ENCODE measurements at regions not wholly inside any gene's neighbourhood (a gene's known extent, or its start where the extent isn't known, plus 50 kb on each side); places are given as distances from the start of the nearest gene placed in this dataset.

- TF ChIP-seq POLR2AphosphoS5 (IDR thresholded peaks at IDR 0.05): no peak
- no peak for TF ChIP-seq POLR2A (IDR thresholded peaks at IDR 0.05)
Measured at GRCh38 chr5:173523388-173523787, 93.1 kb downstream of the BOD1 start.

Measured in stomach (tissue), 4 donors.